ENCODE measurements at regions not wholly inside any gene's neighbourhood (a gene's known extent, or its start where the extent isn't known, plus 50 kb on each side); places are given as distances from the start of the nearest gene placed in this dataset.

DNA sequence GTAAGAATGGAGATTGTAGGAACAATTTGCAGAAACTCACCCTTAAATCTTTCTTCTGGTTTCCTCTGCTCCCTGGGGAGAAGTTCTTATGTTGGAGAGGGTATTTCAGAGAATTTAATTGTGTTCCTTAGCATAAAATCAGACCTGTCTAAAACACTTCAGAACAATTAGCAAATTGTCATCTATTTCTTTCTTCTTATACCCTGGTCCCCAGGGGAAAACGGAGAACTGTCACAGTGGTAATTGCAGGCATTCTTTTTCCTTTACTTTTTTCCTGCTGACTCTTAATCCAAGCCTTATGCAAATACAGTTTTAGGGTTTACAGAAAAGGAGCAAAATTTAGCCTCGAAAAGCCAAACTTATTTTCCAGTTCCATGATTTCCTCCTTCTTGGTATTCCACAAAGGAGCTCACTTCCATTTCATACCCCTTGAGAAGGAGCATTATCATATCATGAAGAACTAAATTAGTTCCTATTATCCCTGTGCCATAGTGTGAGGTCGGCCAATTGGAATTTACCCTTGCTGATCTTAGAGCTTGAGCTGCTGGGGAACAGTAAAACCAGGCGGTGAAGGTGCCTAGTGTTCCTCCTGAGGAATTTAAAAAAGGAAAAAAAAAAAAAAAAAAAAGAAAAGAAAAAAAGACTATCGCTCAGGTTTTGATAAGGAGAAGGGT, 173.8 kb downstream of the IL15 start:
- WGBS (ENCODE audit: low lambda C conversion rate), result 7% methylated on average over 5 of the region's 5 CpGs
- intact Hi-C loops (cut with micrococcal nuclease; ENCODE audit: unreplicated experiment), result no loop called here
- ATAC-seq (no peak), FAIRE-seq (no peak), DNase-seq (ENCODE audit: low spot score) (no peak)
- peaks cover 6% of the 10 kb centered on the region; the same call in 1 of the 2 replicates for H3K9me3 ChIP-seq (ENCODE audit: low read length)
- CTCF ChIA-PET (ENCODE audit: low intra/inter-chr PET ratio, low total read pairs), result no interaction called here
- H3K9ac ChIP-seq (ENCODE audit: insufficient read depth, low read depth, low read length), result no peak overlapping the region
- H3K27me3 ChIP-seq (ENCODE audit: control insufficient read depth in 1 of 2, insufficient read depth in 2 of 2, low read length in 2 of 2), result no peaks in the 10 kb centered on the region
- BruUV-seq (replicated peaks), result no TSS peak
- TF ChIP-seq BORCS8-MEF2B (CRISPR knock-in tag; IDR thresholded peaks at IDR 0.05) (no peak), ZNF468 (CRISPR knock-in tag; IDR thresholded peaks at IDR 0.05) (no peak), ZNF362 (CRISPR knock-in tag; IDR thresholded peaks at IDR 0.05; ENCODE audit: borderline replicate concordance) (no peak), FOSL2 (CRISPR knock-in tag; IDR thresholded peaks at IDR 0.05) (no peak), HES4 (CRISPR knock-in tag; IDR thresholded peaks at IDR 0.05; ENCODE audit: borderline replicate concordance) (no peak), ZNF841 (CRISPR knock-in tag; IDR thresholded peaks at IDR 0.05; ENCODE audit: borderline replicate concordance) (no peak), TOE1 (CRISPR knock-in tag; IDR thresholded peaks at IDR 0.05) (no peak), SUZ12 (IDR thresholded peaks at IDR 0.05; ENCODE audit: low read depth, low read length) (no peak), MXI1 (IDR thresholded peaks at IDR 0.05; ENCODE audit: borderline replicate concordance, low read depth, low read length) (no peak), KLF16 (CRISPR knock-in tag; IDR thresholded peaks at IDR 0.05) (no peak), ZNF17 (CRISPR knock-in tag; IDR thresholded peaks at IDR 0.05) (no peak), MAF1 (CRISPR knock-in tag; IDR thresholded peaks at IDR 0.05; ENCODE audit: borderline replicate concordance) (no peak), ZC3H4 (CRISPR knock-in tag; IDR thresholded peaks at IDR 0.05; ENCODE audit: borderline replicate concordance) (no peak), ZNF703 (CRISPR knock-in tag; IDR thresholded peaks at IDR 0.05; ENCODE audit: borderline replicate concordance) (no peak)
- TF ChIP-seq, protein P1, sequence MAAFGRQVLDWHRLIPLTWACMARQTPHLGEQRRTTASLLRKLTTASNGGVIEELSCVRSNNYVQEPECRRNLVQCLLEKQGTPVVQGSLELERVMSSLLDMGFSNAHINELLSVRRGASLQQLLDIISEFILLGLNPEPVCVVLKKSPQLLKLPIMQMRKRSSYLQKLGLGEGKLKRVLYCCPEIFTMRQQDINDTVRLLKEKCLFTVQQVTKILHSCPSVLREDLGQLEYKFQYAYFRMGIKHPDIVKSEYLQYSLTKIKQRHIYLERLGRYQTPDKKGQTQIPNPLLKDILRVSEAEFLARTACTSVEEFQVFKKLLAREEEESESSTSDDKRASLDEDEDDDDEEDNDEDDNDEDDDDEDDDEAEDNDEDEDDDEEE (CRISPR knock-in tag; IDR thresholded peaks at IDR 0.05), result no peak
- TF ChIP-seq, protein P2, sequence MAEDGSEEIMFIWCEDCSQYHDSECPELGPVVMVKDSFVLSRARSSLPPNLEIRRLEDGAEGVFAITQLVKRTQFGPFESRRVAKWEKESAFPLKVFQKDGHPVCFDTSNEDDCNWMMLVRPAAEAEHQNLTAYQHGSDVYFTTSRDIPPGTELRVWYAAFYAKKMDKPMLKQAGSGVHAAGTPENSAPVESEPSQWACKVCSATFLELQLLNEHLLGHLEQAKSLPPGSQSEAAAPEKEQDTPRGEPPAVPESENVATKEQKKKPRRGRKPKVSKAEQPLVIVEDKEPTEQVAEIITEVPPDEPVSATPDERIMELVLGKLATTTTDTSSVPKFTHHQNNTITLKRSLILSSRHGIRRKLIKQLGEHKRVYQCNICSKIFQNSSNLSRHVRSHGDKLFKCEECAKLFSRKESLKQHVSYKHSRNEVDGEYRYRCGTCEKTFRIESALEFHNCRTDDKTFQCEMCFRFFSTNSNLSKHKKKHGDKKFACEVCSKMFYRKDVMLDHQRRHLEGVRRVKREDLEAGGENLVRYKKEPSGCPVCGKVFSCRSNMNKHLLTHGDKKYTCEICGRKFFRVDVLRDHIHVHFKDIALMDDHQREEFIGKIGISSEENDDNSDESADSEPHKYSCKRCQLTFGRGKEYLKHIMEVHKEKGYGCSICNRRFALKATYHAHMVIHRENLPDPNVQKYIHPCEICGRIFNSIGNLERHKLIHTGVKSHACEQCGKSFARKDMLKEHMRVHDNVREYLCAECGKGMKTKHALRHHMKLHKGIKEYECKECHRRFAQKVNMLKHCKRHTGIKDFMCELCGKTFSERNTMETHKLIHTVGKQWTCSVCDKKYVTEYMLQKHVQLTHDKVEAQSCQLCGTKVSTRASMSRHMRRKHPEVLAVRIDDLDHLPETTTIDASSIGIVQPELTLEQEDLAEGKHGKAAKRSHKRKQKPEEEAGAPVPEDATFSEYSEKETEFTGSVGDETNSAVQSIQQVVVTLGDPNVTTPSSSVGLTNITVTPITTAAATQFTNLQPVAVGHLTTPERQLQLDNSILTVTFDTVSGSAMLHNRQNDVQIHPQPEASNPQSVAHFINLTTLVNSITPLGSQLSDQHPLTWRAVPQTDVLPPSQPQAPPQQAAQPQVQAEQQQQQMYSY (CRISPR knock-in tag; IDR thresholded peaks at IDR 0.05), result no peak
- H3K4me3 ChIP-seq (replicated peaks in 1 of 3; ENCODE audit: insufficient read depth in 1 of 3, low read depth in 2 of 3, low read length in 3 of 3), result no peak overlapping the region
- no peaks in the 10 kb centered on the region for H3K36me3 ChIP-seq (replicated peaks in 1 of 2; ENCODE audit: control insufficient read depth in 1 of 2, insufficient read depth in 2 of 2, low read length in 2 of 2)
- POLR2A ChIA-PET, result no interaction called here
- no peak overlapping the region for H3K4me2 ChIP-seq (ENCODE audit: low read depth, low read length)
- no peaks in the 10 kb centered on the region for H3K4me1 ChIP-seq (ENCODE audit: insufficient read depth, low read length)
- no peaks in the 10 kb centered on the region for H3K79me2 ChIP-seq (ENCODE audit: insufficient read depth, low read length)
- in situ Hi-C loops (cut with HindIII; ENCODE audit: extremely low pct_ligation_motif_present, low pct_unique_long_range_greater_than_20kb), result no loop called here
- H2AFZ ChIP-seq (ENCODE audit: low read length), result no peak overlapping the region
- no peak overlapping the region for H3K27ac ChIP-seq (ENCODE audit: extremely low read length, insufficient read depth, low read length)
- no peaks in the 10 kb centered on the region for H4K20me1 ChIP-seq (ENCODE audit: insufficient read depth, low read length)
